ENCODE measurements at regions not wholly inside any gene's neighbourhood (a gene's known extent, or its start where the extent isn't known, plus 50 kb on each side); places are given as distances from the start of the nearest gene placed in this dataset.

GRCh38 chr14:106201376-106201775 lies 675.0 kb downstream of the TMEM121 start:
- Histone ChIP-seq H2AFZ (ENCODE audit: low read length) (no peak overlapping the region), H3K79me2 (ENCODE audit: control insufficient read depth in 1 of 2, insufficient read depth in 2 of 2, low read length in 2 of 2) (no peaks in the 10 kb centered on the region), H4K5ac (ENCODE audit: insufficient read length, low read depth, low read length) (no peak overlapping the region), H3K18ac (ENCODE audit: extremely low read depth, low read length) (no peak overlapping the region), H2BK12ac (ENCODE audit: low read depth, low read length) (no peak overlapping the region), H4K20me1 (replicated peaks in 1 of 2; ENCODE audit: control insufficient read depth in 1 of 2, insufficient read depth in 2 of 2, low read length in 2 of 2) (no peaks in the 10 kb centered on the region), H4K91ac (replicated peaks; ENCODE audit: insufficient read length, low read length) (no peak overlapping the region), H3K4me1 (replicated peaks in 1 of 4; ENCODE audit: control insufficient read depth in 3 of 4, insufficient read depth in 4 of 4, low read length in 3 of 4) (no peaks in the 10 kb centered on the region), H3K27me3 (replicated peaks in 1 of 4; ENCODE audit: control insufficient read depth in 3 of 4, extremely low read depth in 1 of 4, insufficient read depth in 3 of 4, low read length in 3 of 4) (no peaks in the 10 kb centered on the region), H3K36me3 (ENCODE audit: control insufficient read depth in 2 of 4, insufficient read depth in 4 of 4, low read length in 3 of 4) (no peaks in the 10 kb centered on the region), H3K4me2 (ENCODE audit: insufficient read depth in 1 of 2, low read depth in 2 of 2, low read length in 2 of 2) (no peak overlapping the region), H2BK5ac (ENCODE audit: low read depth, low read length) (no peak overlapping the region), H2BK20ac (ENCODE audit: low read length) (no peak overlapping the region), H3K4ac (replicated peaks; ENCODE audit: insufficient read length, low read depth, low read length) (no peak overlapping the region), H2BK15ac (ENCODE audit: low read length) (no peak overlapping the region), H3K79me1 (ENCODE audit: low read depth, low read length) (no peaks in the 10 kb centered on the region), H3K9ac (replicated peaks in 1 of 4; ENCODE audit: extremely low read depth in 1 of 4, low read depth in 3 of 4, low read length in 3 of 4) (no peak overlapping the region), H3K27ac (ENCODE audit: low read depth, low read length) (no peak overlapping the region), H4K8ac (ENCODE audit: extremely low read depth, insufficient read depth, low read length) (no peak overlapping the region), H2BK120ac (replicated peaks; ENCODE audit: low read depth, low read length) (no peak overlapping the region), H3K23ac (ENCODE audit: insufficient read length) (no peak overlapping the region), H3K23me2 (ENCODE audit: low read depth, low read length) (no peaks in the 10 kb centered on the region), H2AK5ac (ENCODE audit: low read depth, low read length) (no peak overlapping the region), H3K4me3 (ENCODE audit: extremely low read depth in 1 of 4, insufficient read depth in 2 of 4, low read depth in 3 of 4, low read length in 4 of 4) (no peak overlapping the region), H3K14ac (ENCODE audit: insufficient read length) (no peak overlapping the region), H3K56ac (replicated peaks; ENCODE audit: insufficient read length, low read depth, low read length) (no peak overlapping the region), H3K9me3 (ENCODE audit: insufficient read depth in 2 of 2, low read depth in 1 of 2, low read length in 1 of 2) (peaks cover 75 to 90% of the 10 kb centered on the region in 2 experiments)
- DNase-seq (ENCODE audit: low read depth in 1 of 2, low spot score in 2 of 2): no peak
- POLR2A ChIA-PET (ENCODE audit: partially characterized antibody): no interaction called here
- CTCF ChIA-PET (ENCODE audit: partially characterized antibody): no interaction called here
- FAIRE-seq: no peak
- 78% methylated on average over 2 of the region's 2 CpGs; no CpG with 5 or more reads in 1 of the 2 experiments for WGBS, 2 experiments (ENCODE audit: extremely low coverage in 1 of 2, insufficient coverage in 1 of 2, insufficient read length in 1 of 2, insufficient replicate concordance in 2 of 2, low coverage in 1 of 2, low lambda C conversion rate in 2 of 2, missing lambda C conversion rate in 1 of 2)
- TF ChIP-seq KDM4A (IDR thresholded peaks at IDR 0.05; ENCODE audit: low read depth, low read length, severe bottlenecking): no peak
- no peak for TF ChIP-seq BCL11A (IDR thresholded peaks at IDR 0.05; ENCODE audit: low read depth in 2 of 2, low read length in 2 of 2)
- TF ChIP-seq POU5F1 (IDR thresholded peaks at IDR 0.05; ENCODE audit: low read depth, low read length): no peak
- TF ChIP-seq, protein P1, sequence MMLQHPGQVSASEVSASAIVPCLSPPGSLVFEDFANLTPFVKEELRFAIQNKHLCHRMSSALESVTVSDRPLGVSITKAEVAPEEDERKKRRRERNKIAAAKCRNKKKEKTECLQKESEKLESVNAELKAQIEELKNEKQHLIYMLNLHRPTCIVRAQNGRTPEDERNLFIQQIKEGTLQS (IDR thresholded peaks at IDR 0.05; ENCODE audit: insufficient read depth, low read depth, low read length): no peak

Measured in H1 (cell line).